OCI-LY1 (cell line): ENCODE measurements at regions not wholly inside any gene's neighbourhood (a gene's known extent, or its start where the extent isn't known, plus 50 kb on each side); places are given as distances from the start of the nearest gene placed in this dataset.

Source experiments
- H2AFZ ChIP-seq: fragments of 200-600 bp; sonication (generic), shearing (Covaris generic); 2 replicates; pipeline ENCODE4 v1.6.0; 2014; ENCODE audit warnings: antibody characterized with exemption, mild to moderate bottlenecking, low read length
- H3F3A ChIP-seq: fragments of 200-600 bp; sonication (generic), shearing (Covaris generic); 2 replicates; pipeline ENCODE4 v1.6.0; 2014; ENCODE audit warnings: mild to moderate bottlenecking, antibody characterized with exemption, low read length, moderate library complexity; ENCODE audit not compliant: insufficient read depth
- H3K27ac ChIP-seq: fragments of 200-600 bp; sonication (generic); 2 replicates; pipeline ENCODE4 v1.5.1; 2014; ENCODE audit warnings: low read length, mixed run types, mild to moderate bottlenecking, low read depth; ENCODE audit not compliant: poor library complexity, severe bottlenecking
- H3K27me3 ChIP-seq: fragments of 200-600 bp; sonication (generic); 2 replicates; pipeline ENCODE4 v1.6.0; 2014; ENCODE audit warnings: antibody characterized with exemption, mild to moderate bottlenecking, low read length, moderate library complexity; ENCODE audit not compliant: insufficient read depth
- H3K36me3 ChIP-seq: fragments of 200-600 bp; sonication (generic); 2 replicates; pipeline ENCODE4 v1.6.1; 2014; ENCODE audit warnings: mild to moderate bottlenecking, antibody characterized with exemption, low read length, moderate library complexity, mixed read lengths; ENCODE audit not compliant: insufficient read depth
- H3K4me1 ChIP-seq: fragments of 200-600 bp; sonication (generic); 2 replicates; pipeline ENCODE4 v1.5.1; 2014; ENCODE audit warnings: mild to moderate bottlenecking, low read length, moderate library complexity; ENCODE audit not compliant: insufficient read depth, severe bottlenecking
- H3K4me2 ChIP-seq: fragments of 200-600 bp; sonication (generic), shearing (Covaris generic); 2 replicates; pipeline ENCODE4 v1.6.1; 2014; ENCODE audit warnings: low read length
- H3K4me3 ChIP-seq: fragments of 200-600 bp; sonication (generic); 2 replicates; pipeline ENCODE4 v1.5.1; 2014; ENCODE audit warnings: low read length, low read depth, mild to moderate bottlenecking, mixed read lengths; ENCODE audit not compliant: poor library complexity, severe bottlenecking
- H3K79me2 ChIP-seq: fragments of 200-600 bp; shearing (Covaris generic); 2 replicates; pipeline ENCODE4 v1.6.1; 2016; ENCODE audit warnings: mixed run types, low read length, mixed read lengths; ENCODE audit not compliant: insufficient read depth
- H3K9ac ChIP-seq: fragments of 200-600 bp; sonication (generic), shearing (Covaris generic); 2 replicates; pipeline ENCODE4 v1.6.1; 2014; ENCODE audit warnings: mild to moderate bottlenecking, low read length, mixed read lengths
- H3K9me2 ChIP-seq: fragments of 200-600 bp; sonication (generic), shearing (Covaris generic); 2 replicates; pipeline ENCODE4 v1.6.1; 2014; ENCODE audit warnings: low read depth, mild to moderate bottlenecking, low read length, mixed read lengths
- H3K9me3 ChIP-seq: fragments of 200-600 bp; shearing (Covaris generic); 2 replicates; pipeline ENCODE4 v1.6.1; 2014; ENCODE audit warnings: low read length, mixed read lengths
- H4K20me1 ChIP-seq: fragments of 200-600 bp; sonication (generic), shearing (Covaris generic); 2 replicates; pipeline ENCODE4 v1.6.0; 2016; ENCODE audit warnings: mild to moderate bottlenecking, low read length; ENCODE audit not compliant: insufficient read depth
- CTCF ChIP-seq: fragments of 200-600 bp; sonication (generic), shearing (Covaris generic); IDR thresholded peaks from 2 replicates; pipeline ENCODE4 v1.5.1; 2017; ENCODE audit warnings: mild to moderate bottlenecking, antibody characterized with exemption, low read length, moderate library complexity, mixed read lengths
- EZH2 ChIP-seq: fragments of 200-600 bp; sonication (generic), shearing (Covaris generic); IDR thresholded peaks from 2 replicates; pipeline ENCODE4 v1.8.0; 2017; ENCODE audit warnings: borderline replicate concordance, mixed run types, mild to moderate bottlenecking, antibody characterized with exemption, low read length, moderate library complexity, mixed read lengths

GRCh38 chr7:15862781-15863165 lies 176.3 kb upstream of the MEOX2 start:
- no peaks in the 10 kb centered on the region for H3F3A ChIP-seq
- TF ChIP-seq EZH2 (no peak), CTCF (no peak)
- no peak overlapping the region for H3K9ac ChIP-seq

GRCh38 chr7:15862016-15862780 lies 175.7 kb upstream of the MEOX2 start:
- no peak overlapping the region for H3K27ac ChIP-seq
- no peaks in the 10 kb centered on the region for H4K20me1 ChIP-seq
- no peaks in the 10 kb centered on the region for H3K9me3 ChIP-seq
- H3K4me2 ChIP-seq = no peak overlapping the region
- H2AFZ ChIP-seq = no peak overlapping the region
- no peak for TF ChIP-seq CTCF
- no peak for TF ChIP-seq EZH2
- no peaks in the 10 kb centered on the region for H3K27me3 ChIP-seq
- H3K79me2 ChIP-seq = no peaks in the 10 kb centered on the region
- H3K4me1 ChIP-seq = no peaks in the 10 kb centered on the region
- H3K4me3 ChIP-seq = no peak overlapping the region
- no peaks in the 10 kb centered on the region for H3K9me2 ChIP-seq
- no peak overlapping the region for H3K9ac ChIP-seq
- H3K36me3 ChIP-seq = no peaks in the 10 kb centered on the region
- no peaks in the 10 kb centered on the region for H3F3A ChIP-seq

More at GRCh38 chr7:15862781-15863165, 176.3 kb upstream of the MEOX2 start:
- no peak overlapping the region for H3K27ac ChIP-seq
- no peak overlapping the region for H3K4me2 ChIP-seq
- H4K20me1 ChIP-seq = no peaks in the 10 kb centered on the region
- H2AFZ ChIP-seq = no peak overlapping the region
- H3K4me1 ChIP-seq = no peaks in the 10 kb centered on the region
- no peak overlapping the region for H3K4me3 ChIP-seq
- no peaks in the 10 kb centered on the region for H3K9me2 ChIP-seq
- no peaks in the 10 kb centered on the region for H3K27me3 ChIP-seq
- no peaks in the 10 kb centered on the region for H3K79me2 ChIP-seq
- no peaks in the 10 kb centered on the region for H3K9me3 ChIP-seq
- no peaks in the 10 kb centered on the region for H3K36me3 ChIP-seq

GRCh38 chr7:15860264-15860949 lies 173.9 kb upstream of the MEOX2 start:
- Histone ChIP-seq H3K79me2 (no peaks in the 10 kb centered on the region), H3K4me1 (no peaks in the 10 kb centered on the region), H2AFZ (no peak overlapping the region), H3K27me3 (no peaks in the 10 kb centered on the region), H3K9ac (no peak overlapping the region), H3F3A (no peaks in the 10 kb centered on the region), H4K20me1 (no peaks in the 10 kb centered on the region), H3K36me3 (no peaks in the 10 kb centered on the region), H3K27ac (no peak overlapping the region), H3K9me3 (no peaks in the 10 kb centered on the region), H3K4me3 (no peak overlapping the region), H3K9me2 (no peaks in the 10 kb centered on the region), H3K4me2 (no peak overlapping the region)
- no peak for TF ChIP-seq EZH2
